ENCODE measurements at regions not wholly inside any gene's neighbourhood (a gene's known extent, or its start where the extent isn't known, plus 50 kb on each side); places are given as distances from the start of the nearest gene placed in this dataset.
A peak's percentile ranks its signal among the peaks of the same experiment; 100 is the strongest.
"Not testable (repeated sequence)": the region's sequence is repeated elsewhere in the genome, so short reads cannot be mapped to it uniquely, and the experiment has no call there.

DNA sequence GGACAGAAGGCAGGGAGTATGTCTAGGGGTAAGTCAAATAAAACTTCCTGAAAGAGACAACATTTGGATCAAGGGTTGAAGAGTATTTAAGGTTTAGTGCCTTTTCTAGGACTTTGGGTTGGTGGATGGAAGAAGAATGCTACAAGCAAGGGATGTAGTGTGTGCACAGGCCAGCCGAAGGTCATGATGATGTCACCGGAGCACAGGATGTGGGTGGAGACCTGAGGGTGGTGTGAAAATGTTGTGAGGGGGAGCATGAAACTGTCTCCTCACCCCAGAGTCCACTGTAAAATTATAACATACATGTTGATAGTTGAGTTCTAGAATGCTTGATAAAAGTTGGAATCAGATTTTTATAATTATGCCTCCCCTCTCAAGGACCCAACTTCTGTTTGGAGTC lies 553.3 kb upstream of the SGCD start:
- DNase-seq (ENCODE audit: low spot score) = peak; percentile 18

DNA sequence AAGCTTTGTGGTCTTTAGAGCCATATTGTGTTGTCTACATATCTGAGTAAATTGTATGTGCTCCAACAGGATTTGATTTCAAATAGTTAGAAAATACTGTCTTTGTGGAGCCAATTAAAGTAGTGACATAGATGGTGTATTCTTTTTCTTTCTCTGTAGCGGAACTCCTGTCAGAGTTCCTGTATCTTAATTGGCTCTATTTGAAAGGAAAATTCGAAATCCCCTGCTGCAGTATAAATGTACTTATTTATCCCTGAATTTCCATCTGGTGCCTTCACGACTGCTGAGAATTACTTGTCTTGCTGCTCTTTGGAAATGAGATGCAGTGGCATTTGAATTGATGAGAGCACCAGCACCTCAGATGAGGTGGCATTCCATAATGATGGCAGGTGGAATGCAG lies 546.7 kb upstream of the SGCD start:
- DNase-seq (ENCODE audit: low spot score) = no peak

DNA sequence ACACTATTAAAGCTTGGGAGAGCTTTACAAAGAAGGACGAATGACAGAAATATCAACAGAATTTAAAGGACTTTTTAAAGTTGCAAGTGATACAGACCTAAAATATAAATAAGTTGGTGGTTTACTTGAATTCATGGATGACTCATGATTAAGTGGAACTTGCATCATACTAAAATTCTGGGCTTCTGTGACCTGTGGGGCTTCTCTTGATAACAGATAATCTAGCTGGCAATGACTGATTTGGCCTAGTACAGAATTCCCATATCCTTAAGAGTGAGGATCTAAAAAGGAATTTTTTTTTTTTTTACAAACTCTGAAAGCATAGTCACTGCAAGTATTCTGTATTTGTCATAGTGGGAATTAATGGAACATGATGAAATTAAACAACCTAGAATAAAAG lies 543.7 kb upstream of the SGCD start:
- no peak for DNase-seq (ENCODE audit: low spot score)

DNA sequence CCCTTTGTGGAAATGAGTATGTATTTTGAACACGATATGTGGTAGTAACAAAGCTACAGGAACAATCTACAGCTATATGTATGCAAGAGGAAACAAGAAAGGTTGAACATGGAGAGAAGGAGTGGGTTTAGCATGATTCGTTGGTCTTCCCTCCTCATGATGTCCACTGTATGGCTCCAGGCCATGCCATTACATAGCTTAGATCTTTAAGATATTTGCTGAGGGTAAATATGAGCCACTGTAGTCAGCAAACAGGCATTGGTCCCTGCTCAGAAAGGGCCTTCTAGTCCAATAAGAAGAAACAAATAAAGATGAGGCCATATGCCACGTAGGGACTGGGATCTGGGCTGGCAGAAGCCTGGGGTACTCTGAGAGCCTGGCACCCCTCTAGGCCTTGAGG lies 543.2 kb upstream of the SGCD start:
- DNase-seq (ENCODE audit: low spot score) = no peak

DNA sequence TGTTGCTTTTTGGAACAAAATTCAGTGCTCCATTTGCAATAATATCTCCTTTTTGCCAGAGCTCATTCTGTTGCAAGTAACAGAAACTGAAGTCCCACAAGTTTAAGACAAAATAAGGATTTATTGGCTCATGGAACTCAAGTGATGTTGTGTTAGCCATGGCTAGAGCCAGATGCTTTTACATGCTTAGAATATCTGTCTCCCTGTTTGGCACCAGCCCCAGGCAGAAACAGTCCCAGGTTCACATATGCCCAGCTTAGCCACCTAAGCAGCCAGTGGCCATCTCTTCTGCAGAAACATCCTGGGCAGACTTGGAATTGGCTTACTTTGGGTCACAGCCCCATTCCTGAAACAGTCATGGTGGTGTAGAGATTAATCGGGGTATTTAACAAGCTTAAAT lies 540.9 kb upstream of the SGCD start:
- no peak for DNase-seq (ENCODE audit: low spot score)

DNA sequence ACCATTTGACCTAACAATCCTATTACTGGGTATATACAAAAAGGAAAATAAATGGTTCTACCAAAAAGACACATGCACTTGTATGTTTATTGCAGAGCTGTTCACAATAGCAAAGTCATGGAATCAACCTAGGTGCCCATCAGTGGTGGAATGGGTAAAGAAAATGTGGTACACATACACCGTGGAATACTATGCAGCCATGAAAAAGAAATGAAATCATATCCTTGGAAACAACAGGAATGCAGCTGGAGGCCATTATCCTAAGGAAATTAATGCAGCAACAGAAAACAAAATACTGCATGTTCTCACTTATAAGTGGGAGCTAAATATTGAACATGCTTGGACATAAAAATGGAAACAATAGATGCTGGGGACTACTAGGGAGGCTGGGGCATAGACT lies 534.1 kb upstream of the SGCD start:
- no peak for DNase-seq (ENCODE audit: low spot score)

DNA sequence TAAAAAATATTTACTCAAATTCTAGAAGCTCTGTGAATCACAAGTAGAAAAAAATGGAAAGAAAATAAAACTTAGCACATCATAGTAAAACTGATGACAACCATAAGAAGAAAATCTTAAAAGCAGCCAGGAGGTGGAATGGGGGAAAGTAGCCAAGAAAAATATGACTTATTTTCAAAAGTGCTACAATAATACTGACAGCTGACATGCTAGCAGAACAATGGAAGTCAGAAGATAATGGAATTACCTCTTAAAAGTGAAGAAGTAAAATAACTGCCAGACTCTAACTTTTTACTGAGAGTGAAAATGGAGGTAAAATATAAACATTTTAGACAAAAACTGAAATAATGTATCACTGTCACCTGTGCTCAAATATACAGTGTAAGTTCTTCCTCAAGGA lies 532.2 kb upstream of the SGCD start:
- no peak for DNase-seq (ENCODE audit: low spot score)

DNA sequence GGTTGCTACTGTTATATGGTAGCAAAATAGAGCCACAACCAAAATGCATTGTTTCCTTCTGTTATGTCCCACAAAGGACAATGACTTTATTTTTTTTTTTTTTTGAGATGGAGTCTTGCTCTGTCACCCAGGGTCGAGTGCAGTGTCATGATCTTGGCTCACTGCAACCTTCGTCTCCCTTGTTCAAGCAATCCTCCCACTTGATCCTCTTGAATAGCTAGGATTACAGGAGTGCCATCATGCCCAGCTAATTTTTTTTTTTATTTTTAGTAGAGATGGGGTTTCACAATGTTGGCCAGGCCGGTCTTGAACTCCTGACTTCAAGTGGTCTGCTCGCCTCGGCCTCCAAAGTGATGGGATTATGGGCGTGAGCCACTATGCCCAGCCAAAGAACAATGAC lies 527.7 kb upstream of the SGCD start:
- no peak for DNase-seq (ENCODE audit: low spot score)

DNA sequence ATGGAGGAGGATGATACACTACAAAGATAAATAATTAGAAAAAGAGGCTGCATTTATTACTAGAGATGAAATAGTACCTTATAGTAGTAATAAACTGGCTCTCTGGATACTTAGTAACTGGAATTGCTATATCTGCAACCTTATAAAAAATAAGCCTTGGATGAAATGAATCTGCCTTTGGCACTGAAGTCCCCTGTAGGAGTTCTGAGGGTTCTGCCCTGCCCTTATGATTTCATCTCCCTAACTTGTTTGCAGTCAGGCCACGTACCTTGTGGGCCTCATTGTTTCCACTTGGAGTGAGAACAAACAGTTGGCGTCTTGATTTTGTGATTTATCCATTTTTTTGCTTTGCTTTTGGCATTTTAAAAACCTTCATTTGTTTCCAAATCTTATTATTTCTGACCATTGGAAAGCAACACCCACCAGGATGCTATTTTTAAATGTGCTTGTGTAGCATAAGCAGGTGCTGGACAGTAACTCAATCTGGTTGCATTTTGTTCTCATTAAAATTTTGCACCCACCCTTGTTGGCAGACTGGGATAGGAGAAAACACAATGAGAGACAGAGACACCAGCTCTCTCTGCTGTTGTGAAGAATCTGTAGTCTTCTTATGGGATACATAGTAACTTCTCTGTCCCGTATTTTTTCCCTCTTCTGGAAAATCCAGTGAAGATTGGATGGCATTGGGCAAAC lies 518.9 kb upstream of the SGCD start:
- DNase-seq (ENCODE audit: low spot score) = no peak

DNA sequence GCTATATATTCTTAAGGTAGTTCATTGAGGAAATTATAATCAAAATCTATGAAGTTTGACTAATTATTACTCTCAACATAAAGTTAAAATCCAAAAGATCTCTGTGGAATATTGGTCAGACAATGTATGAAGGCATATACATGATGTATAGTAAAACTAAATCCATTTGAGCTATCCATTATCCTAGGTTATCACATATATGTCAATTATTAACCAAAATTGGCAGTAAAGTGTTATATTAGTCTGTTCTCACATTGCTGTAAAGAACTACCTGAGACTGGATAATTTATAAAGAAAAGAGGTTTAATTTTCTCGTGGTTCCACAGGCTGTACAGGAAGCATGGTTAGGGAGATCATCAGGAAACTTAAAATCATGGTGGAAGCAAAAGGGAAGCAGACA lies 511.7 kb upstream of the SGCD start:
- DNase-seq (ENCODE audit: low spot score) = no peak

DNA sequence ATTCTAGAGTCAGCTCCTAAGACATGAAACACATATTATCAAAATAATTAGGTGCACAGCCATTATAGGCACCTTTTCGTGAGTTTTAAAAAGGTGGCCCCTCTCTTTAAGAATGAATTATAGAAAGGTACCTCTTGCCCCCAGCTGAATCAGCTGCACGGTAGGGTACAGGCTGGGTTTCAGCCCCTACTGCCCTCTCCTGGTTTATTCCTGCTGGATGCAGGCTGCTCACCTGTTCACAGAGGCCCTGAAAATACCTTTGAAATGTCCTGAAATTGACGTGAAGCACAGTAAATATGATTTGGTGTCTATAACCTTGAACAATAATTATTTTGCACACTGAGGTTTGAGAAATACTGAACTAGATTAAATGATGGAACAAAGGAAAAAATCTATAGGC lies 504.8 kb upstream of the SGCD start:
- DNase-seq (ENCODE audit: low spot score) = no peak

DNA sequence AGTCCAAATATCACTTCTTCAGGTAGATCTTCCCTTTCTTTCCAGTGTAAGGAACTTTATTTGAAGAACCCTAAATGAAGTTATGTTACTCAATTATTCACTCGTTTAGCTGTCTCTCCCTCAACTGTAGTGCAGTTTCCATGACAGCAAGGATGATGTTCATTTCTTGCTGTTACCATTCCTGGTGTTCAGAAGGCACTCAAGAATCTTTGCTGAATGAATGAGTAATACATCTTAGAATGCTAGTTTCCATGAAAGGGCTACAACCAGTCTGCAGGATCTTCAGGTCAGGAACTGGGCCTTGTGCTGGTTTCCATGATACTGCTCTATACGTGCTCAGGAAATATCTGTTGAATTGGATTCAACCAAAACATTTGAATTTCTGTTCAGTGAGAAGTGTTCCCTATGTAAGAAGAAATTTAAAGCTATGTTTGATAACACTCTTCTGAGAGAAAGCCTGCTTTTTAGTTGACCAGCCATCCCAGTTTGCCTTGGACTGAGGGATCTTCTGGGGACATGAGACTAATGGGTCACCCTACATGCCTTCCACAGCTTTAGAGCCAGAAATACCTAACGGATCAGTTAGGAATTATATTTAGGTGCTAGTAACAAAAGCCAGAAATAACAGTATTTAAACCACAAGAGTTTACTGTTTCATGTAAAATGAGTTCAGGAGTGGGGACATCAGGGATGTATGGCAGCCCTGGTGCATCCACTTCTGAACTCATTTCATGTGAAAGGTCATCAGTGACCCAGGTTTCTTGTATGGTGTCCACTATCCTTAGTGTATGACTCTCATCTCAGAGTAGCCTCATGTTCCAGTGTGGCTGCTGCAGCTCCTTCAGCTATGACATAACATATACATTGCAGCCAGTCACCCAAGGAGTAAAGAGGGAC lies 500.1 kb upstream of the SGCD start:
- DNase-seq (ENCODE audit: low spot score) = peak; percentile 12

DNA sequence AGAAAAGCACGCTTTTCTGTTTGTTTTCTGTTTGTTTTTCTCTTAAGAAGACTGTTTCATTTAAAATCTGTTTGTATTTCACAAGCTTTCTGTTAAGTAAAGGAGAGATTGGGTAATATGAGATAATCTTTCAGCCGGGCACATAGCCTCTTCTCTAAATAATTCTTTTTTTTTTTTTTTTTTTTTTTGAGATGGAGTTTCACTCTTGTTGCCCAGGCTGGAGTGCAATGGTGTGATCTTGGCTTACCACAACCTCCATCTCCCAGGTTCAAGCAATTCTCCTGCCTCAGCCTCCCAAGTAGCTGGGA lies 499.5 kb upstream of the SGCD start:
- DNase-seq (ENCODE audit: low spot score) = not testable (repeated sequence)

DNA sequence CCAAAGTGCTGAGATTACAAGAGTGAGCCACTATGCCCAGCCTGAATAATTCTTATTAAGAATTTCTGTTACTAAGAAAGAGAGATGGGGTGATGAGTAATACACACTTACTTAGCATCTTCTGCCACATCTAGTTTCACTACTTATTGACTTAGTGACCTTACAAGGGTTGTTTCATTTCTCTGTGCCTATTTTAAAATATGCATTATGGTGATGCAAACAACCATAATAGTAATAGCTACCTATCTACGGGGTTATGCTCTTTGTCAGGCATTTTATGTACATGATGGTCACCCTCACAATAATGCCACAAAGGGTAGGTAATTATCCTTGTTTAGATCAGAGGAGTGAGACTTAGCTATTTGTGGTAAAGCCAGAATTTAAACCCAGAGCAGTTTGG lies 499.0 kb upstream of the SGCD start:
- no peak for DNase-seq (ENCODE audit: low spot score)

DNA sequence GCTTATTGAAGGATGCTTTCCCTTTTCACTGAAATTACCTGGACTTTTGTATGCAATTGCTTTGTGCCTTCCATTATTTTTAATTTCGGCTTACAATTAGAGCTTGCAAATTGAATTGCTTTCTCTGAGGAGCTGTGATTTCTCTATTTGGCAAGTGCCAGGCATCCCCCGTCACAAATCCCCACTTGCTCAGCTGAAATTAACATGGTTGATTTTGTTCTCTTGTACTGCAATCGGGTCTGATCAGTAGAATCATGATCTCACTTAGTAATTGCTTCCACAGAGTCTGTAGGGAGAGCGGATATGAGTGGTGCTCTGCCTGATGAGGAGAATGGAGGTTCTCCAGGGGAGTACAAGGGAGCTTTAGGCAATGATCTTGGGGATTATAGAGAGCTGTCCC lies 495.5 kb upstream of the SGCD start:
- no peak for DNase-seq (ENCODE audit: low spot score)

DNA sequence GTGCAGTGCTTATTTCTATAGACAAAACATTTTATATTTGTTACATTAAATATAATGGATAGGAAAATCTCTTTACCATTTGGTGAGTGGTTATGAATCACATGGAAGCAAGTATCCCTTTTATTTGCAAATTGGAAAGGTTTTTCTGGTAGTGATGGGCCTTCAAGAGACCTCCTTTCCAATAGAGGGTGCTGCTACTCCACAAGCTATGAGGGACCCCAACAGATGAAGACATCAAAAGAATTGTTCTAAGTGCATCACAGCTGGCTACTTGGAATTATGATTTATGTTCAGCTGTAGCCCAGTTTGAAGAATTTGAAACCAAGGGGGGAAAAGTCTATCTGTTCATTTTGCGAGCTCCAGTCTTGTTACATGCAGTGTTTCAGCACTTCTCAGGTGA lies 493.7 kb upstream of the SGCD start:
- DNase-seq (ENCODE audit: low spot score) = no peak

DNA sequence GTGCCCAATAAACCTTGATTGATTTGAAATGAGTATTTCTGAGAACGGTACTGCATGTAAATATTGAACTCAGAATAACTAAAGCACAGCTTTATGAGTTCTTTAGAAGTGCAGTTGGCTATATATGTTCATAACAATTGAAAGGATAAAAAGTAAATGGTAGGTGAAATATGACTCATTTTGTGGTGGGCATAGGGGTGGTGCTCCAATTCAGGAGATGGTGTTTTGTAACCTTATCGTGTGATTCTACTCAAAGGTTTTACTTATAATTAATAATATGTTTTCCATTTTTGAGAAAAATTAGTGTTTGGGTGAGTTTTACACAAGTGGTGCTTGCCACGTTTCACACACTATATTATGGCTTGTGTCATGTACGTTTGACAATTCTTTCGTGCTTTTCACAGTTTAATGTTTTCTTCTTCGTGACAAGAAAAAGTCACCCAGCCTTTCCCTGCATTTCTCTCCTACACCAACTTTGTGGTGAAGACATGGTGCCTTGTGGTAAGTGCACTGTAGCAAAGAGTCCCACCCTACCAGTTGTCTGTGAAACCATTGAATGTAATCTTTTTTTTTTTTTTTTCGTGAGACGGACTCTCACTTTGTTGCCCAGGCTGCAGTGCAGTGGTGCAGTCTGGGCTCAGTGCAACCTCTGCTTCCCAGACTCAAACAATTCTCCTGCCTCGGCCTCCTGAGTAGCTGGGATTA lies 492.5 kb upstream of the SGCD start:
- no peak for DNase-seq (ENCODE audit: low spot score)

DNA sequence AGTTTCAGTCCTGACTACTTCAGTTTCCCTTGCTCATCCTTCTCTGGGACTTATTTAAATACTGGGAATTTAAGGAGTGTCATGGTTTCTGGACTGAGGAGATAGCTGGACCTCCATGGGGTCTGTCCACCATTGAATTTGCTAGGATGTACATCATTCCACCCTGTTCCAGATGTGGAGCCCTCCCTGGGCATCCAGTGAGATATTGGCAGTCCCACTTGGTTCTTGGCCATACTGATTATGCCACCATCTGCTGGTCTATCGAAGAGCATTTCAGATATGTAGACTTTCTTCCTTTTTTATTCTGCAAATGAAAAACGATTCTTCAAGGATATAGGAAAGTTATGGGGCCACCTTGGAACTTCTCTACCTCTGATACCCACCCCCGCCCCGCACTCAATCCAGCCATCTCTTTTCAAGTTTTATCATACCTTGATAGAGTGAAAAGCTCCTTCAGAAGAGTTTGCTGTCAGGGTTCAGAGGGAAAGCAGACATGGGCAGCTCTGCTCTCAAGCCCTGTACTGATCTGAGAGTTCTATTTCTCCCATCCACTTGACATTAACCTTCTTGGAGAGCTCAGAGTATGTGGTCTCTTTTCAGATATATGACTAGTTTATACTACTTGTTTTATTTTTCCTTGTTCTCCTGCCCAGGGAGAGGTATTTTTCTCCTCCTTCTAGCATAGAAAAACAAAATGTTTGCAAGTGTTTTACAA lies 490.7 kb upstream of the SGCD start:
- DNase-seq (ENCODE audit: low spot score) = no peak

DNA sequence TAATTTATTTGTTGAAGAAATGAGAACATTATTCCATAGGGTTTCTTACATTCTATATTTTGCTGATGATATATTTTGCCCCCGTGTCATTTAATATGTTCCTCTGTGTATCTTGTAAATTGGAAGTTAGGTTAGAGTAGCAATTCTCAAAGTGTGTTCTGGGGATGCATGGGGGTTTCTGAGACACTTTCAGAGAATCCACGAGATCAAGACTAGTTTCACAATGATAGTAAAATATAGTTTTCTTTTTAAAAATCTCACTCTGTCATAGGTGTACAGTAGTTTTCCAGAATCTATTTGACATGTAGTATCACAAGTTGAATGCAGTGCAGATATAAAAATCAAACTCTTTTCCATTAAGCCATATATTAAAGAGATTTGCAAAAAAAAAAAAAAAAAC lies 488.6 kb upstream of the SGCD start:
- DNase-seq (ENCODE audit: low spot score) = no peak

DNA sequence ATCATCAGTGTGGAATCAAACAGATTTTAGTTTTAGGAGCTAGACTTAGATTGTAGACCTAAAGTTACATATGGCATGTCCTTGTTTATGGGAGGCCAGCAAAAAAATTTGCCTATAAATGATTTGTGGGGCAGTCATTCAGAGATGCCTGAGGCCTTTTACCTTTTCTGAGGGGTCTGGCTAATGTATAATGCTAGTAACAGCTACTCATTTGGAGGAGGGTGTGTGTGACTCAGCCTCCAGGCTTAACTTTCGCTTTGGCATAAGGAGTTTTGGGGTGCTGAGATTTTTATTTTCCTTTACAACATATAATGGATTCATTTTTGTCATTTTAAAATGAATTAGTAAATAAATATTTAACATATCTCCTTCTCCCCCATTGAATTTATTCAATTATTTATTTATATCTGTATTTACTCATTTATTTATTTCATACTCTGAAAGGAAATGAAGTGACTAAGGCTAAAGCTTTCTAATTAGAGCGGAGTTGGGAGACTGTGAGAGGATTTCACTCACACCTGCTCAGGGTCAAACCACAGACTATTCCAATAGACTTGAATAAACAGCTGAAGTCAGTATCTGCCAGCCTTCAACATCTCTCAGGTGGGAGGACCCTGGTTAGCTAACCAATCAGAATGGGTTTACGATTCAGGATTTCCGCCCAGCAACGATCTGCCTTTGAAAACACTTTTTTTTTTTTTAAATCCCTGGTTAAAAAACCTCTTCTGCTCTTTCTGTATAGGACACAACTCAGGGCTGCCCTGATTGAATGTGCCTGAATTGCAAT lies 487.5 kb upstream of the SGCD start:
- DNase-seq (ENCODE audit: low spot score) = no peak

DNA sequence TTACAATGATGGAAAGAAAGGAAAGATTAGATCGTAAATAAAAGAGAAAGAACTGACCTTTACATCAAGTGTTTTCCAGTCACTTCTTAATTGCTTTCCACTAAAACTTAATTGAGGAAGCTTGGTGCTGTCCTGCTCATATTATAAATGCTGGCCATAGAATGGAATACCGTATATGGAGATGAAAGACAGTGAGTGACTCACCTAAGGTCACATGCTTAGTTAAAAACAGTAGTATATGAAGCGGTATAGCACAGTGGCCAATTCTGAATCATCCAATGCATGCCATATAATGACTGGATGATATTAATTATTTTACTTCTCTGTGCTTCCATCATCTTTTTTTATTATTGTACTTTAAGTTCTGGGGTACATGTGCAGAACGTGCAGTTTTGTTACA lies 482.4 kb upstream of the SGCD start:
- no peak for DNase-seq (ENCODE audit: low spot score)

DNA sequence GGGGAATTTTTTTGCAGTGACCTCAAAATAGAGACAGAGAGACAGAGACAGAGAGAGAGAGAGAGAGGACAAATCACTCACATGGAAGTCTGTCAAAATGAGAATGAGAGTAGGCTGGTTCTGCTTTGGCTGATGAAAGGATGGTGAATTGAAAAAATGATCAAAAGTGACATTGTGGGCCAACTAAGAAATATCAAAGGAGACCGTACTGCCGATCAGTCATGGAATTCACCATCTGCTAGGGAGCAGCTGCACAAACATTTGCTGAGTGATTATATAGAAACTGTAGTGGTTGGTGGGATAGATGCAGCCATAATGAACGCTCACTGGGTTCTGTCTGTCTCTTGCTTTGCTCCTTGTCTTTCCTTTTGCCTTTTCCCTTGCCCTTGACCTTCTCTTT lies 476.6 kb upstream of the SGCD start:
- DNase-seq (ENCODE audit: low spot score) = no peak
